OCI-LY7 (cell line): ENCODE measurements at regions not wholly inside any gene's neighbourhood (a gene's known extent, or its start where the extent isn't known, plus 50 kb on each side); places are given as distances from the start of the nearest gene placed in this dataset.

ENCODE experiments used
- EZH2phosphoT487 ChIP-seq: fragments of 200-600 bp; sonication (generic); IDR thresholded peaks from 2 replicates; pipeline ENCODE4 v1.6.1; 2018; ENCODE audit warnings: low read depth, borderline replicate concordance, mild to moderate bottlenecking, mixed run types, antibody characterized with exemption, low read length, moderate library complexity, mixed read lengths
- TF ChIP-seq, protein P1 (sequence below): fragments of 200-600 bp; sonication (generic); conservative IDR thresholded peaks from 2 replicates; pipeline ENCODE4 v1.5.1; 2014; ENCODE audit warnings: mild to moderate bottlenecking, antibody characterized with exemption, low read length, moderate library complexity, mixed read lengths

- TF ChIP-seq EZH2phosphoT487, result no peak
- TF ChIP-seq, protein P1, sequence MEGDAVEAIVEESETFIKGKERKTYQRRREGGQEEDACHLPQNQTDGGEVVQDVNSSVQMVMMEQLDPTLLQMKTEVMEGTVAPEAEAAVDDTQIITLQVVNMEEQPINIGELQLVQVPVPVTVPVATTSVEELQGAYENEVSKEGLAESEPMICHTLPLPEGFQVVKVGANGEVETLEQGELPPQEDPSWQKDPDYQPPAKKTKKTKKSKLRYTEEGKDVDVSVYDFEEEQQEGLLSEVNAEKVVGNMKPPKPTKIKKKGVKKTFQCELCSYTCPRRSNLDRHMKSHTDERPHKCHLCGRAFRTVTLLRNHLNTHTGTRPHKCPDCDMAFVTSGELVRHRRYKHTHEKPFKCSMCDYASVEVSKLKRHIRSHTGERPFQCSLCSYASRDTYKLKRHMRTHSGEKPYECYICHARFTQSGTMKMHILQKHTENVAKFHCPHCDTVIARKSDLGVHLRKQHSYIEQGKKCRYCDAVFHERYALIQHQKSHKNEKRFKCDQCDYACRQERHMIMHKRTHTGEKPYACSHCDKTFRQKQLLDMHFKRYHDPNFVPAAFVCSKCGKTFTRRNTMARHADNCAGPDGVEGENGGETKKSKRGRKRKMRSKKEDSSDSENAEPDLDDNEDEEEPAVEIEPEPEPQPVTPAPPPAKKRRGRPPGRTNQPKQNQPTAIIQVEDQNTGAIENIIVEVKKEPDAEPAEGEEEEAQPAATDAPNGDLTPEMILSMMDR, result no peak
Measured at GRCh38 chr10:10551596-10552301, 465.9 kb upstream of the CELF2 start.
